HG03354 (cell line): ENCODE measurements at regions not wholly inside any gene's neighbourhood (a gene's known extent, or its start where the extent isn't known, plus 50 kb on each side); places are given as distances from the start of the nearest gene placed in this dataset.
"Not testable (repeated sequence)": the region's sequence is repeated elsewhere in the genome, so short reads cannot be mapped to it uniquely, and the experiment has no call there.

Source experiments
- ATAC-seq: cut with Tn5 transposase; IDR thresholded peaks from one replicate; pipeline ENCODE4 v1.9.1; 2021; ENCODE audit warnings: mild to moderate bottlenecking; ENCODE audit not compliant: unreplicated experiment, poor library complexity, severe bottlenecking

GRCh38 chr7:76971201-76971600 is 61.0 kb downstream of the SPDYE17 start:
- not testable (repeated sequence) for ATAC-seq

GRCh38 chr7:76969892-76970291 is 62.3 kb downstream of the SPDYE17 start:
- ATAC-seq: not testable (repeated sequence)

GRCh38 chr7:76965731-76966548 is 66.2 kb downstream of the SPDYE17 start:
- ATAC-seq: not testable (repeated sequence)

GRCh38 chr7:76964050-76964449 is 68.1 kb downstream of the SPDYE17 start:
- ATAC-seq: not testable (repeated sequence)

- not testable (repeated sequence) for ATAC-seq
Measured at GRCh38 chr7:76963061-76963460, 69.1 kb downstream of the SPDYE17 start.

- peak; percentile 17 for ATAC-seq
Measured at GRCh38 chr7:76960400-76960986, 71.7 kb downstream of the SPDYE17 start.

GRCh38 chr7:76959573-76960399 is 72.4 kb downstream of the SPDYE17 start:
- ATAC-seq: peak; percentile 99

GRCh38 chr7:76956531-76956930 is 75.6 kb downstream of the SPDYE17 start:
- ATAC-seq: not testable (repeated sequence)

- not testable (repeated sequence) for ATAC-seq
Measured at GRCh38 chr7:76955124-76955523, 77.0 kb downstream of the SPDYE17 start.

GRCh38 chr7:76944603-76945002 is 87.6 kb downstream of the SPDYE17 start:
- peak; percentile 70 for ATAC-seq

- ATAC-seq: peak; percentile 51
Measured at GRCh38 chr7:76941809-76942765, 90.1 kb downstream of the SPDYE17 start.

GRCh38 chr7:76937781-76938180 is 94.4 kb downstream of the SPDYE17 start:
- not testable (repeated sequence) for ATAC-seq

GRCh38 chr7:76937330-76937729 is 94.8 kb downstream of the SPDYE17 start:
- not testable (repeated sequence) for ATAC-seq

GRCh38 chr7:76936346-76936745 is 95.8 kb downstream of the SPDYE17 start:
- ATAC-seq: not testable (repeated sequence)

GRCh38 chr7:76934711-76935110 is 97.5 kb downstream of the SPDYE17 start:
- not testable (repeated sequence) for ATAC-seq

GRCh38 chr7:76932957-76933356 is 99.2 kb downstream of the SPDYE17 start:
- peak; percentile 89 for ATAC-seq

GRCh38 chr7:76931441-76931840 is 100.7 kb downstream of the SPDYE17 start:
- ATAC-seq: not testable (repeated sequence)

- not testable (repeated sequence) for ATAC-seq
Measured at GRCh38 chr7:76930416-76930815, 101.7 kb downstream of the SPDYE17 start.

GRCh38 chr7:76928751-76929150 is 103.4 kb downstream of the SPDYE17 start:
- ATAC-seq: not testable (repeated sequence)
